ENCODE measurements at regions not wholly inside any gene's neighbourhood (a gene's known extent, or its start where the extent isn't known, plus 50 kb on each side); places are given as distances from the start of the nearest gene placed in this dataset.

- no peaks in the 10 kb centered on the region for H3K27me3 Mint-ChIP-seq (ENCODE audit: insufficient read depth, low read depth, poor library complexity)
Observed at GRCh38 chr21:15233611-15234010, 168.8 kb upstream of the NRIP1 start.

More at GRCh38 chr21:15233611-15234010, 168.8 kb upstream of the NRIP1 start:
- H4K20me1 ChIP-seq (replicated peaks; ENCODE audit: insufficient read depth), result no peaks in the 10 kb centered on the region; the same call in 1 of the 2 replicates
- Mint-ChIP-seq H3K9me3 (no peaks in the 10 kb centered on the region), H3K4me1 (no peaks in the 10 kb centered on the region), H3K36me3 (ENCODE audit: low read depth) (no peaks in the 10 kb centered on the region), H3K4me3 (no peak overlapping the region), H3K27ac (no peak overlapping the region)
- no peaks in the 10 kb centered on the region for H3K79me2 ChIP-seq (replicated peaks; ENCODE audit: insufficient read depth)
- TF ChIP-seq CTCF (conservative IDR thresholded peaks at IDR 0.05; ENCODE audit: low read depth in 2 of 2), result no peak
- TF ChIP-seq CREB1 (CRISPR knock-in tag; IDR thresholded peaks at IDR 0.05; ENCODE audit: low read depth), result no peak
- no peak for TF ChIP-seq NANOG (IDR thresholded peaks at IDR 0.05; ENCODE audit: borderline replicate concordance)
- TF ChIP-seq JUNB (IDR thresholded peaks at IDR 0.05; ENCODE audit: unreplicated experiment), result no peak
- TF ChIP-seq POLR2AphosphoS5 (IDR thresholded peaks at IDR 0.05; ENCODE audit: low read depth), result no peak
- TF ChIP-seq STAT1 (IDR thresholded peaks at IDR 0.05; ENCODE audit: unreplicated experiment), result no peak
- no peak for TF ChIP-seq REST (IDR thresholded peaks at IDR 0.05; ENCODE audit: unreplicated experiment)
- no peak for TF ChIP-seq ZNF331 (CRISPR knock-in tag; IDR thresholded peaks at IDR 0.05; ENCODE audit: low read depth)
- TF ChIP-seq ETS1 (IDR thresholded peaks at IDR 0.05), result no peak
- TF ChIP-seq EZH2 (IDR thresholded peaks at IDR 0.05; ENCODE audit: low read depth, unreplicated experiment), result no peak
- no peak for TF ChIP-seq EZH2phosphoT487 (IDR thresholded peaks at IDR 0.05; ENCODE audit: unreplicated experiment)
- TF ChIP-seq ZNF114 (CRISPR knock-in tag; IDR thresholded peaks at IDR 0.05), result no peak
- TF ChIP-seq, protein P1, sequence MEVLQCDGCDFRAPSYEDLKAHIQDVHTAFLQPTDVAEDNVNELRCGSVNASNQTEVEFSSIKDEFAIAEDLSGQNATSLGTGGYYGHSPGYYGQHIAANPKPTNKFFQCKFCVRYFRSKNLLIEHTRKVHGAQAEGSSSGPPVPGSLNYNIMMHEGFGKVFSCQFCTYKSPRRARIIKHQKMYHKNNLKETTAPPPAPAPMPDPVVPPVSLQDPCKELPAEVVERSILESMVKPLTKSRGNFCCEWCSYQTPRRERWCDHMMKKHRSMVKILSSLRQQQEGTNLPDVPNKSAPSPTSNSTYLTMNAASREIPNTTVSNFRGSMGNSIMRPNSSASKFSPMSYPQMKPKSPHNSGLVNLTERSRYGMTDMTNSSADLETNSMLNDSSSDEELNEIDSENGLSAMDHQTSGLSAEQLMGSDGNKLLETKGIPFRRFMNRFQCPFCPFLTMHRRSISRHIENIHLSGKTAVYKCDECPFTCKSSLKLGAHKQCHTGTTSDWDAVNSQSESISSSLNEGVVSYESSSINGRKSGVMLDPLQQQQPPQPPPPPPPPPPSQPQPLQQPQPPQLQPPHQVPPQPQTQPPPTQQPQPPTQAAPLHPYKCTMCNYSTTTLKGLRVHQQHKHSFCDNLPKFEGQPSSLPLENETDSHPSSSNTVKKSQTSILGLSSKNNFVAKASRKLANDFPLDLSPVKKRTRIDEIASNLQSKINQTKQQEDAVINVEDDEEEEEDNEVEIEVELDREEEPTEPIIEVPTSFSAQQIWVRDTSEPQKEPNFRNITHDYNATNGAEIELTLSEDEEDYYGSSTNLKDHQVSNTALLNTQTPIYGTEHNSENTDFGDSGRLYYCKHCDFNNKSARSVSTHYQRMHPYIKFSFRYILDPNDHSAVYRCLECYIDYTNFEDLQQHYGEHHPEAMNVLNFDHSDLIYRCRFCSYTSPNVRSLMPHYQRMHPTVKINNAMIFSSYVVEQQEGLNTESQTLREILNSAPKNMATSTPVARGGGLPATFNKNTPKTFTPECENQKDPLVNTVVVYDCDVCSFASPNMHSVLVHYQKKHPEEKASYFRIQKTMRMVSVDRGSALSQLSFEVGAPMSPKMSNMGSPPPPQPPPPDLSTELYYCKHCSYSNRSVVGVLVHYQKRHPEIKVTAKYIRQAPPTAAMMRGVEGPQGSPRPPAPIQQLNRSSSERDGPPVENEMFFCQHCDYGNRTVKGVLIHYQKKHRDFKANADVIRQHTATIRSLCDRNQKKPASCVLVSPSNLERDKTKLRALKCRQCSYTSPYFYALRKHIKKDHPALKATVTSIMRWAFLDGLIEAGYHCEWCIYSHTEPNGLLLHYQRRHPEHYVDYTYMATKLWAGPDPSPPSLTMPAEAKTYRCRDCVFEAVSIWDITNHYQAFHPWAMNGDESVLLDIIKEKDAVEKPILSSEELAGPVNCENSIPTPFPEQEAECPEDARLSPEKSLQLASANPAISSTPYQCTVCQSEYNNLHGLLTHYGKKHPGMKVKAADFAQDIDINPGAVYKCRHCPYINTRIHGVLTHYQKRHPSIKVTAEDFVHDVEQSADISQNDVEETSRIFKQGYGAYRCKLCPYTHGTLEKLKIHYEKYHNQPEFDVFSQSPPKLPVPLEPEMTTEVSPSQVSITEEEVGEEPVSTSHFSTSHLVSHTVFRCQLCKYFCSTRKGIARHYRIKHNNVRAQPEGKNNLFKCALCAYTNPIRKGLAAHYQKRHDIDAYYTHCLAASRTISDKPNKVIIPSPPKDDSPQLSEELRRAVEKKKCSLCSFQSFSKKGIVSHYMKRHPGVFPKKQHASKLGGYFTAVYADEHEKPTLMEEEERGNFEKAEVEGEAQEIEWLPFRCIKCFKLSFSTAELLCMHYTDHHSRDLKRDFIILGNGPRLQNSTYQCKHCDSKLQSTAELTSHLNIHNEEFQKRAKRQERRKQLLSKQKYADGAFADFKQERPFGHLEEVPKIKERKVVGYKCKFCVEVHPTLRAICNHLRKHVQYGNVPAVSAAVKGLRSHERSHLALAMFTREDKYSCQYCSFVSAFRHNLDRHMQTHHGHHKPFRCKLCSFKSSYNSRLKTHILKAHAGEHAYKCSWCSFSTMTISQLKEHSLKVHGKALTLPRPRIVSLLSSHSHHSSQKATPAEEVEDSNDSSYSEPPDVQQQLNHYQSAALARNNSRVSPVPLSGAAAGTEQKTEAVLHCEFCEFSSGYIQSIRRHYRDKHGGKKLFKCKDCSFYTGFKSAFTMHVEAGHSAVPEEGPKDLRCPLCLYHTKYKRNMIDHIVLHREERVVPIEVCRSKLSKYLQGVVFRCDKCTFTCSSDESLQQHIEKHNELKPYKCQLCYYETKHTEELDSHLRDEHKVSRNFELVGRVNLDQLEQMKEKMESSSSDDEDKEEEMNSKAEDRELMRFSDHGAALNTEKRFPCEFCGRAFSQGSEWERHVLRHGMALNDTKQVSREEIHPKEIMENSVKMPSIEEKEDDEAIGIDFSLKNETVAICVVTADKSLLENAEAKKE (CRISPR knock-in tag; IDR thresholded peaks at IDR 0.05), result no peak
- H2AFZ ChIP-seq, result no peak overlapping the region
- no peak overlapping the region for H3K27ac ChIP-seq (ENCODE audit: low read depth)
- H3K4me2 ChIP-seq, result no peak overlapping the region
- ATAC-seq, result no peak
- no peaks in the 10 kb centered on the region for H3K27me3 ChIP-seq (ENCODE audit: insufficient read depth)
- H3K36me3 ChIP-seq (ENCODE audit: insufficient read depth), result no peaks in the 10 kb centered on the region
- DNase-seq (ENCODE audit: low spot score), result no peak
- no peak overlapping the region for H3K4me3 ChIP-seq
- H3F3A ChIP-seq (replicated peaks; ENCODE audit: low read depth), result no peaks in the 10 kb centered on the region
- no peaks in the 10 kb centered on the region for H3K9me2 ChIP-seq (ENCODE audit: insufficient read depth)
- H3K4me1 ChIP-seq (ENCODE audit: insufficient read depth), result no peaks in the 10 kb centered on the region

Measured in GM23338 (cell line).